ENCODE measurements at regions not wholly inside any gene's neighbourhood (a gene's known extent, or its start where the extent isn't known, plus 50 kb on each side); places are given as distances from the start of the nearest gene placed in this dataset.

GRCh38 chr4:170425521-170426143 lies 335.9 kb upstream of the AADAT start:
- no peak overlapping the region for H3K4me3 Mint-ChIP-seq (ENCODE audit: unreplicated experiment)
- H3K4me1 Mint-ChIP-seq (ENCODE audit: unreplicated experiment), result no peaks in the 10 kb centered on the region
- TF ChIP-seq CTCF (IDR thresholded peaks at IDR 0.05), result no peak
- H3K27ac Mint-ChIP-seq (ENCODE audit: unreplicated experiment), result no peak overlapping the region
- H3K36me3 Mint-ChIP-seq (ENCODE audit: unreplicated experiment), result no peaks in the 10 kb centered on the region
- DNase-seq (ENCODE audit: extremely low spot score, unreplicated experiment), result no peak
- no peaks in the 10 kb centered on the region for H3K27me3 Mint-ChIP-seq (ENCODE audit: unreplicated experiment)
- H3K9me3 Mint-ChIP-seq (ENCODE audit: unreplicated experiment), result peaks cover 1% of the 10 kb centered on the region

GRCh38 chr4:170425040-170425439 lies 335.3 kb upstream of the AADAT start:
- Mint-ChIP-seq H3K27ac (ENCODE audit: unreplicated experiment) (no peak overlapping the region), H3K4me1 (ENCODE audit: unreplicated experiment) (no peaks in the 10 kb centered on the region), H3K36me3 (ENCODE audit: unreplicated experiment) (no peaks in the 10 kb centered on the region), H3K4me3 (ENCODE audit: unreplicated experiment) (no peak overlapping the region), H3K27me3 (ENCODE audit: unreplicated experiment) (no peaks in the 10 kb centered on the region), H3K9me3 (ENCODE audit: unreplicated experiment) (no peaks in the 10 kb centered on the region)
- no peak for DNase-seq (ENCODE audit: extremely low spot score, unreplicated experiment)
- no peak for TF ChIP-seq CTCF (IDR thresholded peaks at IDR 0.05)

GRCh38 chr4:170423137-170423536 lies 333.4 kb upstream of the AADAT start:
- H3K36me3 Mint-ChIP-seq (ENCODE audit: unreplicated experiment), result no peaks in the 10 kb centered on the region
- no peaks in the 10 kb centered on the region for H3K4me1 Mint-ChIP-seq (ENCODE audit: unreplicated experiment)
- no peak overlapping the region for H3K4me3 Mint-ChIP-seq (ENCODE audit: unreplicated experiment)
- DNase-seq (ENCODE audit: extremely low spot score, unreplicated experiment), result no peak
- H3K27me3 Mint-ChIP-seq (ENCODE audit: unreplicated experiment), result no peaks in the 10 kb centered on the region
- H3K27ac Mint-ChIP-seq (ENCODE audit: unreplicated experiment), result no peak overlapping the region
- no peak for TF ChIP-seq CTCF (IDR thresholded peaks at IDR 0.05)
- peaks cover 6% of the 10 kb centered on the region for H3K9me3 Mint-ChIP-seq (ENCODE audit: unreplicated experiment)

- Mint-ChIP-seq H3K4me1 (ENCODE audit: unreplicated experiment) (no peaks in the 10 kb centered on the region), H3K27ac (ENCODE audit: unreplicated experiment) (no peak overlapping the region)
Observed at GRCh38 chr4:170420255-170420693, 330.5 kb upstream of the AADAT start.

GRCh38 chr4:170414961-170415360 lies 325.2 kb upstream of the AADAT start:
- H3K4me3 Mint-ChIP-seq (ENCODE audit: unreplicated experiment), result no peak overlapping the region
- no peak overlapping the region for H3K27ac Mint-ChIP-seq (ENCODE audit: unreplicated experiment)
- H3K9me3 Mint-ChIP-seq (ENCODE audit: unreplicated experiment), result peaks cover 9% of the 10 kb centered on the region
- no peaks in the 10 kb centered on the region for H3K36me3 Mint-ChIP-seq (ENCODE audit: unreplicated experiment)
- no peaks in the 10 kb centered on the region for H3K27me3 Mint-ChIP-seq (ENCODE audit: unreplicated experiment)
- no peak for TF ChIP-seq CTCF (IDR thresholded peaks at IDR 0.05)
- no peak for DNase-seq (ENCODE audit: extremely low spot score, unreplicated experiment)
- no peaks in the 10 kb centered on the region for H3K4me1 Mint-ChIP-seq (ENCODE audit: unreplicated experiment)

More at GRCh38 chr4:170420255-170420693, 330.5 kb upstream of the AADAT start:
- Mint-ChIP-seq H3K27me3 (ENCODE audit: unreplicated experiment) (no peaks in the 10 kb centered on the region), H3K9me3 (ENCODE audit: unreplicated experiment) (peaks cover 6% of the 10 kb centered on the region), H3K36me3 (ENCODE audit: unreplicated experiment) (no peaks in the 10 kb centered on the region), H3K4me3 (ENCODE audit: unreplicated experiment) (no peak overlapping the region)
- no peak for DNase-seq (ENCODE audit: extremely low spot score, unreplicated experiment)
- TF ChIP-seq CTCF (IDR thresholded peaks at IDR 0.05), result no peak
